ENCODE measurements at regions not wholly inside any gene's neighbourhood (a gene's known extent, or its start where the extent isn't known, plus 50 kb on each side); places are given as distances from the start of the nearest gene placed in this dataset.

DNA sequence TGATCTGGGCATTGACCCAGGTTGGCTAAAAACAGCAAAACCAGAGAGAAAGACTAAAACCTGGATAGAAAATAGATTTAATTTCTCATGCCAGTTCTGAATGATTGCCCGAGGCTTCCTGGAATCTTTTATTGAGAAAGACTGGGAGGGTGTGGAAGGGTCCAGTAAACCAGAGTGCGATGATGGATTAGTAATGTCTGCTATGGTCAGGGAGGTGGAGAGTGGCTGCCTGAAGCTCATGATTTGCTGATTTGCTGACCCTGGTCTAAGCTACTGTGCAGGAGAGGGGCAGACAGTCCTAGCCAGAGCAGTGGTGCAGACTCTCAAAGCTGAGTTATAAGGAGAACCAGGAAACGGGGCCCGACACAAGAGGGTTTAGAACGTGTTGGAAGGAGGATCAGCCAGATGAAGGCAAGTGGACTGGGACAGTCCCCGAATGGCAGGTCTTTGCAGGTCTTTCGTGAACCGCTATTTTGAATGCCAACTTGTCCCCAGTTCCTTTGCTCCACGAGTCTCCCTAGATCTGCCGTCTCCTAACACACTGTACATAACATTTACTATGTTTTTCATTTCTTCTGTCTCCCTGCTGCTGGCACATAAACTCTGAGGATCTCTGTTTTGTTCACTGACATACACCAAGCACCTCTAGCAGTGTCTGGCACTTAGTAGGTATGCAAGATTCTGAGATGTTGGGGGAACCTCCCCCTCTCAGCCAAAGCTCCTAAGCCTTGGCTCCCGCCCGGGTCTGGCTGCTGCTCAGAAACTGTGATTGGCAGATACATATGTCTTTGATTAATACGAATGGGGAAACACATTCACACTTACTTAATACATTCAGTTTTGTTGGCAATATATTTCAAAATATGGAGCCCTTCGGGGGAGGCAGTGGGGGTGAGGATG, 237.3 kb upstream of the TNRC6C start:
- no peak for TF ChIP-seq POLR2A (IDR thresholded peaks at IDR 0.05; ENCODE audit: low read depth, low read length)
- no peak for DNase-seq (ENCODE audit: insufficient read length, low spot score)
- FAIRE-seq: no peak

GRCh38 chr17:77721846-77722160, 236.7 kb upstream of the TNRC6C start:
- TF ChIP-seq POLR2A (IDR thresholded peaks at IDR 0.05; ENCODE audit: low read depth, low read length): no peak
- FAIRE-seq (no peak), DNase-seq (ENCODE audit: insufficient read length, low spot score) (no peak)

GRCh38 chr17:77722366-77722765, 236.1 kb upstream of the TNRC6C start:
- FAIRE-seq (no peak), DNase-seq (ENCODE audit: insufficient read length, low spot score) (no peak)
- no peak for TF ChIP-seq POLR2A (IDR thresholded peaks at IDR 0.05; ENCODE audit: low read depth, low read length)

- FAIRE-seq (no peak), DNase-seq (ENCODE audit: insufficient read length, low spot score) (no peak)
- no peak for TF ChIP-seq POLR2A (IDR thresholded peaks at IDR 0.05; ENCODE audit: low read depth, low read length)
Measured at GRCh38 chr17:77723071-77723908, 235.2 kb upstream of the TNRC6C start.

- no peak for FAIRE-seq
- no peak for DNase-seq (ENCODE audit: insufficient read length, low spot score)
- TF ChIP-seq POLR2A (IDR thresholded peaks at IDR 0.05; ENCODE audit: low read depth, low read length): no peak
Measured at GRCh38 chr17:77723909-77724875, 234.3 kb upstream of the TNRC6C start.

GRCh38 chr17:77724876-77725615, 233.5 kb upstream of the TNRC6C start:
- DNase-seq (ENCODE audit: insufficient read length, low spot score) (no peak), FAIRE-seq (no peak)

DNA sequence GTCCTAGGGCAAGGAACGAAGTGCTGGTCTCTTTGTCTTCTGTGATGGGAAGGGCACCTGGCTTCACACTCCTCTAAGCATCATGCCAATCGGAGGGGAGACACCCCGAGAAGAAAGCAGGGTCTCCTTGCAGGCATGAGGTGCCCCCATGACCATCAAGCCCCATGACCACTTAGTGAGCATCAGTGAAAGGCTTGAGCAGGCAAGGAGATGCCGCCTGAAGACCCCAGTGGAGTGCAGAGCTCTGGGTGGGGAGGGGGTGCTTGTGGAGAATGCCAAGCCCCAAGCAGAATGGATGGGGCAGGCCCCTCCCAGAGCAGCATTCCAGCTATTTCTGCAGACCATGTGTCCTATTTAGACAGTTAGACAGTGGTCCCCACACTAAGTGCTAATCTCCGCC, 232.7 kb upstream of the TNRC6C start:
- TF ChIP-seq POLR2A (IDR thresholded peaks at IDR 0.05; ENCODE audit: low read depth, low read length): no peak
- FAIRE-seq (no peak), DNase-seq (ENCODE audit: insufficient read length, low spot score) (no peak)

More at GRCh38 chr17:77724876-77725615, 233.5 kb upstream of the TNRC6C start:
- no peak for TF ChIP-seq POLR2A (IDR thresholded peaks at IDR 0.05; ENCODE audit: low read depth, low read length)

- no peak for TF ChIP-seq POLR2A (IDR thresholded peaks at IDR 0.05; ENCODE audit: low read depth, low read length)
- DNase-seq (ENCODE audit: insufficient read length, low spot score) (no peak), FAIRE-seq (no peak)
Measured at GRCh38 chr17:77726549-77727006, 231.9 kb upstream of the TNRC6C start.

DNA sequence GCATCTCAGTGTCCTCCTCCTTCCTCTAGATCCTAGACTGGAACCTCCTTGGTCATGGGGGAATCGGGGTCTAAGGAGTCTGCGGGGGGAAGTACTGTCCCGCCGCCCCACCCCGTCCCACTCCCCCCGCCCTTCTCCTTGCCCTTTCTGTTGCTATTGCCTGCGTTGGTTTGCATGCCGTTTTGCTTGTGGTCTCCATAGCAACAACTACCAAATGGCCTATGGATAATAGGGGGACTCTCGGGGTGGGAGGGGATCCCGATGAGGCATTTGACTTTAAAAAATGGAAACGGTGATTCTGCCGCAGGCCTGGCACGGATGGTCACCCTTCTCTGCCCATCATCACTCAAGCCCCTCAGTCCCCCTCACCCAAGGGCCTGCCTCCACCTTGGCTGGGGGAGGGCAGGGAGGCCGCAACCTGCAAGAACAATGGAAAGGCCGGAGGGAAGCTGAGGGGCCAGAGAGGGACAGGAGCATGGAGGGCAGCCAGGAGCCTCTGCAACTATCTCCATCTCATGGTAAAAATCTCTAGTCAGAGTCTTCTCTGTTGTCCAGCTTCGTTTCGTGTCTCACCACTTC, 231.4 kb upstream of the TNRC6C start:
- no peak for TF ChIP-seq POLR2A (IDR thresholded peaks at IDR 0.05; ENCODE audit: low read depth, low read length)
- DNase-seq (ENCODE audit: insufficient read length, low spot score) (no peak), FAIRE-seq (no peak)

- FAIRE-seq (no peak), DNase-seq (ENCODE audit: insufficient read length, low spot score) (no peak)
- TF ChIP-seq POLR2A (IDR thresholded peaks at IDR 0.05; ENCODE audit: low read depth, low read length): no peak
Measured at GRCh38 chr17:77728474-77728795, 230.1 kb upstream of the TNRC6C start.

DNA sequence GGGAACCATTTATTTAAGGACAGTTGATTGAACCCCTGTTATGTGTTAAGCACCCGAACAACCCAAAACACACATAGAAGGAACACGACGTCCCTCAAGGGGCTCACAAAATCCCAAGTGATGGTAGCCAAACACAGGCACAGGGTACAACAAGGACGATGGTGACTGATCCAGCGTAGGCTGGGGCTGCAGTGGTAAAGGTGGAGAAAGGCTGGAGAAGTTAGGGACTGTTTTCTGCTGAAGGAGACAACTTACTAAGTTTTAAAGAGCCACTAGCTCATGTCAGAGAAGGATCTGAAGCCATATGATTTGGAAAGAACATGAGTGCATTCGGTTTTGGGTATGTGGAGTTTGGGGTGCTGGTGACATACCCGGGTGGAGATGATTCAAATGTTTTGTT, 229.6 kb upstream of the TNRC6C start:
- DNase-seq (ENCODE audit: insufficient read length, low spot score) (no peak), FAIRE-seq (no peak)
- no peak for TF ChIP-seq POLR2A (IDR thresholded peaks at IDR 0.05; ENCODE audit: low read depth, low read length)

- no peak for FAIRE-seq
- no peak for TF ChIP-seq POLR2A (IDR thresholded peaks at IDR 0.05; ENCODE audit: low read depth, low read length)
- no peak for DNase-seq (ENCODE audit: insufficient read length, low spot score)
Measured at GRCh38 chr17:77729587-77729986, 228.9 kb upstream of the TNRC6C start.

DNA sequence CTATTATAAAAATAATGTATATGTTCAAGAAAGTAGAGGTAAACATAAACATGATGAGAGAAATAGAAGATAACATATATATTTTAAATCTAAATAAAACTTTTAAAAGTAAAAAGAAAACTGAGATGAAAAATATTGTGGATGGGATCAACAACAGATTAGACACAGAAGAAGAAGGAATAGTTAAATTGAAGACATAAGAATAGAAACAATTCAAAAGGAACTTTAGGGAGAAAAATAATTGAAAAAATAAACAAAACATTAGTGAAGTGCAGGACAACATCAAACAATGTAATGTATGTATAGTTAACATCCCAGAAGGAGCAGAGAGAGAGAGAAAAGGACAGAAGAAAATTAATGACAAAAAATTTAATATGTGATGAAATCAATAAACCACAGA, 228.1 kb upstream of the TNRC6C start:
- FAIRE-seq (no peak), DNase-seq (ENCODE audit: insufficient read length, low spot score) (no peak)
- no peak for TF ChIP-seq POLR2A (IDR thresholded peaks at IDR 0.05; ENCODE audit: low read depth, low read length)
